BE2C (cell line): ENCODE measurements at regions not wholly inside any gene's neighbourhood (a gene's known extent, or its start where the extent isn't known, plus 50 kb on each side); places are given as distances from the start of the nearest gene placed in this dataset.

Experiments
- DNase-seq: peaks from one replicate; pipeline ENCODE4 v3.0.0-alpha.2; 2020
- H3K27me3 ChIP-seq: fragments of 250-450 bp; sonication (Bioruptor Pico); 2 replicates; pipeline ENCODE4 v1.5.1; 2020; ENCODE audit warnings: mild to moderate bottlenecking
- H3K36me3 ChIP-seq: fragments of 250-450 bp; sonication (Bioruptor Pico); 2 replicates; pipeline ENCODE4 v1.5.1; 2020; ENCODE audit warnings: mild to moderate bottlenecking
- H3K4me1 ChIP-seq: fragments of 250-450 bp; sonication (Bioruptor Pico); 2 replicates; pipeline ENCODE4 v1.5.1; 2020
- H3K4me3 ChIP-seq: 2 replicates; pipeline ENCODE4 v1.5.1; 2011; ENCODE audit warnings: low read depth, low read length
- H3K9me3 ChIP-seq: fragments of 250-450 bp; sonication (Bioruptor Pico); 2 replicates; pipeline ENCODE4 v1.5.1; 2020
- TF ChIP-seq, protein P1 (sequence below): IDR thresholded peaks from 2 replicates; pipeline ENCODE4 v1.5.1; 2012; ENCODE audit warnings: mild to moderate bottlenecking, low read depth, low read length

DNA sequence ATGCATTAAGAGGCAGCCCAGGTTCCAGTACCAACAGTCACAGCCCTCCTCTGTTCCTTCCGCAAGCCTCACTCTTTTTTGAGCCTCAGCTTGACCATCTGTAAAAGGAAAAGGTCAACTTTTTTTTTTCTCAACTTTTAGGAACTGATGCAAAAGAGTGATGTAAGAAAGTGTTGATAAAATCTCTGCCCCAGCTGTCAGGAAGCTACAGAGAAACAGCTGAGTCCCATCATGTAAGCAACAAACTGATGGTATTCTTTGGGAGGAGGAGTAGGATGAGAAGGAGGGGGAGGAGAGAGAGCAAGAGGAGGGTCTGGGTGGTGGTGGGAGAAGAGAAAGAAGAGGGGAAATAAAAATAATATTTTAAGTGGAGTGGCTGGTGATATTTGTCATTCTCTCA, 233.9 kb upstream of the TSHZ3 start:
- no peaks in the 10 kb centered on the region for H3K9me3 ChIP-seq
- no peak overlapping the region for H3K4me3 ChIP-seq
- H3K4me1 ChIP-seq, result no peaks in the 10 kb centered on the region
- H3K36me3 ChIP-seq, result no peaks in the 10 kb centered on the region
- no peaks in the 10 kb centered on the region for H3K27me3 ChIP-seq
- no peak for DNase-seq
- TF ChIP-seq, protein P1, sequence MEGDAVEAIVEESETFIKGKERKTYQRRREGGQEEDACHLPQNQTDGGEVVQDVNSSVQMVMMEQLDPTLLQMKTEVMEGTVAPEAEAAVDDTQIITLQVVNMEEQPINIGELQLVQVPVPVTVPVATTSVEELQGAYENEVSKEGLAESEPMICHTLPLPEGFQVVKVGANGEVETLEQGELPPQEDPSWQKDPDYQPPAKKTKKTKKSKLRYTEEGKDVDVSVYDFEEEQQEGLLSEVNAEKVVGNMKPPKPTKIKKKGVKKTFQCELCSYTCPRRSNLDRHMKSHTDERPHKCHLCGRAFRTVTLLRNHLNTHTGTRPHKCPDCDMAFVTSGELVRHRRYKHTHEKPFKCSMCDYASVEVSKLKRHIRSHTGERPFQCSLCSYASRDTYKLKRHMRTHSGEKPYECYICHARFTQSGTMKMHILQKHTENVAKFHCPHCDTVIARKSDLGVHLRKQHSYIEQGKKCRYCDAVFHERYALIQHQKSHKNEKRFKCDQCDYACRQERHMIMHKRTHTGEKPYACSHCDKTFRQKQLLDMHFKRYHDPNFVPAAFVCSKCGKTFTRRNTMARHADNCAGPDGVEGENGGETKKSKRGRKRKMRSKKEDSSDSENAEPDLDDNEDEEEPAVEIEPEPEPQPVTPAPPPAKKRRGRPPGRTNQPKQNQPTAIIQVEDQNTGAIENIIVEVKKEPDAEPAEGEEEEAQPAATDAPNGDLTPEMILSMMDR, result no peak

DNA sequence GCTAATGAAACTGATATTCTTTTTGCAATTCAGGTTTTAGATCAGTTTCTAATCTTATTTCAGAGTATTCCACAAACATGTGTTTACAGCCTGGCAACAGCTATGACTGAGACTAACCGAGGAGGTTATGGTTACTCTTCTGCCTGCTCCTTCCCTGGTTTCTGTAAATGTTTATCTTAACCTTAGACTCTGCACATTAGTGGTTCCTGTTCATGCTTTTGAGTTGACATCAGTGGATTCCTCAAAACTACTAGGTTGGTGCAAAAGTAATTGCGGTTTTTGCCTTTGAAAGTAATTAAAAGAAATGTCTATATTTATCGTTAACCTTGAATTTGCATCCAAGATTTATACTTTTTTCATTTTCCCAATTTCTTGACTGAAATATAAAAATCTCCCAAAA, 237.0 kb upstream of the TSHZ3 start:
- no peaks in the 10 kb centered on the region for H3K4me1 ChIP-seq
- no peaks in the 10 kb centered on the region for H3K27me3 ChIP-seq
- H3K36me3 ChIP-seq, result no peaks in the 10 kb centered on the region
- no peak for DNase-seq
- no peak overlapping the region for H3K4me3 ChIP-seq
- TF ChIP-seq, protein P1, result no peak
- no peaks in the 10 kb centered on the region for H3K9me3 ChIP-seq

DNA sequence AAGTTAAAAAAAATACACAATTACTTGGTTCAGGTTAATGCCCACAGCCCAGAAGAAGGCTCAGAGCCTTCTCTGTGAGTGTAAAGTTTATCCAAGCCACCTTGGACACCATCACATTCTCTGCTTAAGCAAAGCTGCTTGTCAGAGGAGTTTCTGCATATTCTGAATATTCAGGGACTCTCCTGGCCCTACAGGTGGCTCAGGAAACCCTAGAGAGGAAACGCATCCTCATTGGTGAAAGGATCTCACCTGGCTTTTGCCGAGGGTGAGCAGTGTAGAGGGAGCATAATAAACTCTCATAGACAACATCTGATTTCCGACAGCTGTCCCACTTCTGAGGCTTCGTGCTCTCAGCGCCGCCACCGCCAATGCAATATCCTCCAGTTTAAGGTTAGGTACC, 239.9 kb upstream of the TSHZ3 start:
- Histone ChIP-seq H3K36me3 (no peaks in the 10 kb centered on the region), H3K4me1 (no peaks in the 10 kb centered on the region), H3K27me3 (no peaks in the 10 kb centered on the region), H3K4me3 (no peak overlapping the region), H3K9me3 (no peaks in the 10 kb centered on the region)
- TF ChIP-seq, protein P1, result no peak
- no peak for DNase-seq

DNA sequence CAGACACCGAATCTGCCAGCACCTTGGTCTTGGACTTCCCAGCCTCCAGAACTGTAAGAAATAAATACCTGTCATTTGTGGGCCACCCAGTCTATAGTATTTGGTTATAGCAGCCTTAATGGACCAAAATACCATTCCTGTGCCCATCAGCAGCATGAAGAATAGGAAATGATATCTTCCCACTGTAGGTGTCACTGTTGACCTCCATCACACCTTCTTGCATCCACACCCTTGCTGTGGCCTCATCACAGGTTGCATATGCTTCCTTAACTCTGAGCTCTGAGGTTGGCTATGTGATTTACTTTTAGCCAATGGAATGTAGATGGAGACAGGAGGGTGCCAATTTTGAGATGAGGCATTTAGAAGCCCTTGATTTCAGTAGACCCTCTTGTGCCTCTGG, 242.0 kb upstream of the TSHZ3 start:
- DNase-seq, result no peak
- H3K4me1 ChIP-seq, result no peaks in the 10 kb centered on the region
- no peaks in the 10 kb centered on the region for H3K27me3 ChIP-seq
- TF ChIP-seq, protein P1, result no peak
- no peak overlapping the region for H3K4me3 ChIP-seq
- no peaks in the 10 kb centered on the region for H3K9me3 ChIP-seq
- H3K36me3 ChIP-seq, result no peaks in the 10 kb centered on the region

DNA sequence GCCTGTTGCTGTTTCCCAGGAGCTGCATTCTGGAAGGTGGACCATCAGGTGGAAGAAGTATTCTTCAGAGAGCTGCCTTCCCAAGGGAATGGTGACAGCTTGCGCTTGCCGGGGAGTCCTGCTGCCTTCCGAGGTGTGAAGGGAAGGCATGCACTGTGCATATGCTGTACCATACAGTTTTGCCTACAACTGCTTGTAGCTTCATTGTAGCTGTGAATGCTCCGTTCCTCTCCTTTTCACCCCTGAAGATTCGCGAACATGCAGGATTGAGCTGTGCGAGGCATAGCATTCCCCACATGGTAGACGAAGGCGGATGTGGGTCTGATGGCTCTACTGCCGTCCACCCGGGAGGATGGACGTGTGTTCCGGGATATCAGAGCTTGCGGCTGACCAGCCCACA, 243.2 kb upstream of the TSHZ3 start:
- no peaks in the 10 kb centered on the region for H3K36me3 ChIP-seq
- H3K4me3 ChIP-seq, result no peak overlapping the region
- H3K4me1 ChIP-seq, result no peaks in the 10 kb centered on the region
- no peaks in the 10 kb centered on the region for H3K9me3 ChIP-seq
- H3K27me3 ChIP-seq, result no peaks in the 10 kb centered on the region
- DNase-seq, result no peak
- TF ChIP-seq, protein P1, result no peak

DNA sequence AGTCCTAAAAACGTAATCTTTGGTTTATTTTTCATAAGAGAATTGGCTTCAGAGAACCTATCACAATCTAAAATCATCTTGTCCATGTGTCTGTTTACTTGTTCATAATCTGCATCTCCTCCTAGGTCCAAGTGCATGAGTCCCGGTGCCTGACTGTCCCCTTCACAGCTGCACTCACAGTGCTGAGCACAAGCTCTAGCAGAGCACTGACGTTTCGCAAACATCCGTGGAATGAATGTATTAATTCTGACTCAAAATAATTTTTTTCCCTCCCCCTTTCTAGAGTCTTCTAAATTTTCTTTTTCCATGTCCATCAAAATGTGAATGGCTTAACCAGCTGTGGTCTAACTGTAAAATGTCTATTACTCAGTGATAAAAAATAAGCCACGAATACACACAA, 245.5 kb upstream of the TSHZ3 start:
- no peaks in the 10 kb centered on the region for H3K36me3 ChIP-seq
- TF ChIP-seq, protein P1, result no peak
- H3K4me1 ChIP-seq, result no peaks in the 10 kb centered on the region
- H3K4me3 ChIP-seq, result no peak overlapping the region
- H3K9me3 ChIP-seq, result no peaks in the 10 kb centered on the region
- DNase-seq, result no peak
- H3K27me3 ChIP-seq, result no peaks in the 10 kb centered on the region
